Thymus (tissue), 11 donors: ENCODE measurements at regions not wholly inside any gene's neighbourhood (a gene's known extent, or its start where the extent isn't known, plus 50 kb on each side); places are given as distances from the start of the nearest gene placed in this dataset.

Experiments used
- DNase-seq, 9 donors: peaks; one replicate each; pipeline ENCODE4 v3.0.0-alpha.2; 2013; ENCODE audit warnings: low spot score in 9 of 9, low read depth in 6 of 9, missing footprints in 1 of 9
- H3K27ac ChIP-seq, 2 donors: one replicate each; pipeline ENCODE4 v1.5.1; 2013; ENCODE audit warnings: control low read depth in 1 of 2, low read depth in 1 of 2, low read length in 1 of 2, mild to moderate bottlenecking in 1 of 2, moderate library complexity in 1 of 2
- H3K27me3 ChIP-seq, 2 donors: one replicate each; pipeline ENCODE4 v1.5.1; 2013; ENCODE audit warnings: low read length in 1 of 2; ENCODE audit not compliant: control insufficient read depth in 2 of 2, insufficient read depth in 1 of 2
- H3K36me3 ChIP-seq, 2 donors: one replicate each; pipeline ENCODE4 v1.5.1; 2013; ENCODE audit warnings: low read length in 1 of 2, mild to moderate bottlenecking in 1 of 2, moderate library complexity in 1 of 2; ENCODE audit not compliant: control insufficient read depth in 2 of 2, insufficient read depth in 2 of 2
- H3K4me1 ChIP-seq, 2 donors: one replicate each; pipeline ENCODE4 v1.5.1; 2013; ENCODE audit warnings: low read length in 2 of 2; ENCODE audit not compliant: control insufficient read depth in 2 of 2, insufficient read depth in 2 of 2
- H3K4me3 ChIP-seq, 2 donors: one replicate each; pipeline ENCODE4 v1.5.1; 2013; ENCODE audit warnings: low read length in 2 of 2, control low read depth in 1 of 2, mild to moderate bottlenecking in 1 of 2
- H3K9me3 ChIP-seq, 2 donors: one replicate each; pipeline ENCODE4 v1.5.1; 2013; ENCODE audit warnings: low read length in 1 of 2, mild to moderate bottlenecking in 1 of 2; ENCODE audit not compliant: control insufficient read depth in 2 of 2, insufficient read depth in 1 of 2
- WGBS: extraction: QIAGEN DNeasy Blood & Tissue Kit; methylation state at CpG from one replicate; pipeline ENCODE4 v1.1.7; 2013; 5-methylcytosine and 5-hydroxymethylcytosine counted together
- donor health status: healthy.

DNA sequence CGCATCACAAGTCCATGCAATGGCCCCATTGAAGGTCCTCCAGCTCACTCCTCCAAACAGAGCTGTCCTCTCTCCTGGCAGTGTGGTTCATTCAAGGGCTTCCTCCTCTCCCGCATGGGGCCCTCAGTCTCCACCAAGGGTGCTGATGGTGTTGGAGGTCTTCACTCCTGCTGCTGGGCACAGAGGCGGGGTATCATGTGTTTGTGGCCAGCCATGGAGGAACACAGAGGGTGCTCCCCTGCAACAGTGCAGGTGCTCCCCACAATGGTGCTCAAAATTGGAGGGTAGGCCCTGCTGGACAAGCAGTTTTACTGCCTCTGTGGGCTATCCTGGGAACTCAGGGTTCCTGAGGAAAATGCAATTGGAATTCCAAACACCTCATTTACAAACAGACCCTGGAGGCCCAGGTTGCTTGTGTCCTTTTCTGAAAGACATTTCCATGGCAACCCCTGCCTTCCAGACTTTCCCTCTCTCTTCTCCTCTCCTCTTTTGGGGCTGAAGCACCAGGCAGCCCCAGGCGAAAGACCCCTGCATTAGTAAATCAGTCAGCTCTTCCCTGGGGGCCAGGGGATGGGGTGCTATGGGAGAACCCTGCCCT is 256.0 kb downstream of the HAUS1 start:
- 86% methylated on average over 4 of the region's 4 CpGs for WGBS
- Histone ChIP-seq H3K9me3 (peaks cover 0 to 11% of the 10 kb centered on the region in 2 donors), H3K27ac (no peak overlapping the region), H3K4me3 (no peak overlapping the region), H3K4me1 (no peaks in the 10 kb centered on the region), H3K36me3 (no peaks in the 10 kb centered on the region), H3K27me3 (no peaks in the 10 kb centered on the region)
- DNase-seq: no peak

DNA sequence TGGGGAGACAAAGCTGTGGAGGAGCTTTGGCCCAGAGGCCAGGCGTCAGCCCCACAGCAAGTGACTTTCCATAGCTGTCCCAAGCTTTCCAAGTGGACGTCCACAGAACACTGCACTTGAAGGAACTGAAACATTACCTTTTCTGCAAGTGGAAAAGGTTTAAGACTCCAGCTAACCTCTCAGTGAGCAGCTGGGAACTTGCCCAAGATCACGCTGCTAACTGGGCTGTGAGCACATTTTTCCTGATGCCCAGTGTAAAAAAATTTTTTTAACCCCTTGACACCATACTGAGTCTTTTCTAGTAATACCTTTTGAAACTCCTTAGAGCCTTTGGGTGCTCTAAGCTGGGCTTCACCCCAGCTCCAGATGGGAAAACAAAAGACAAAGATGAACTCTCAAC is 256.7 kb downstream of the HAUS1 start:
- Histone ChIP-seq H3K27ac (no peak overlapping the region), H3K27me3 (no peaks in the 10 kb centered on the region), H3K4me3 (no peak overlapping the region), H3K9me3 (peaks cover 0 to 11% of the 10 kb centered on the region in 2 donors), H3K4me1 (no peaks in the 10 kb centered on the region), H3K36me3 (no peaks in the 10 kb centered on the region)
- DNase-seq: no peak
- WGBS: 96% methylated on average over 3 of the region's 3 CpGs

DNA sequence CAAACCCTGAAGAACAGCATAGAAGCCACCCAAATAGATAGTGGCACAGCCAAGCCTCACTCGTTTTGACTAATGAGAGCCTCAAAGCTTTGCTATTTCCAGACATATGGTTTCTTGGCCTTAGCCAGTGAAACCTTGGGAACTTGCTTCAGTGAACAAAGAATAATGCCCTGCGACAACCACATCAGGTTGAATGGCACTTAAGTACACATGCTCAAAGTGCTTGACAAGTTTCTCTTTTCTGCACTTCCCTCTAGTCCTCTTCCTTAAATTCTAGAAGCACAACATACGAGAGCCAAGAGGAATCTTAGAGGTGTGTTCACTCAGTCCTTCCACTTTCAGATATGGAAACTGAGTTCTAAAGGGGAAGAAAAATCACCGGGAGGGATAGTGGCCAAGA is 258.3 kb downstream of the HAUS1 start:
- no peaks in the 10 kb centered on the region for H3K36me3 ChIP-seq
- H3K9me3 ChIP-seq: peaks cover 0 to 11% of the 10 kb centered on the region in 2 donors
- no peak overlapping the region for H3K27ac ChIP-seq
- H3K4me3 ChIP-seq: no peak overlapping the region
- H3K27me3 ChIP-seq: no peaks in the 10 kb centered on the region
- no peaks in the 10 kb centered on the region for H3K4me1 ChIP-seq
- WGBS: 95% methylated on average over 4 of the region's 4 CpGs
- no peak for DNase-seq

DNA sequence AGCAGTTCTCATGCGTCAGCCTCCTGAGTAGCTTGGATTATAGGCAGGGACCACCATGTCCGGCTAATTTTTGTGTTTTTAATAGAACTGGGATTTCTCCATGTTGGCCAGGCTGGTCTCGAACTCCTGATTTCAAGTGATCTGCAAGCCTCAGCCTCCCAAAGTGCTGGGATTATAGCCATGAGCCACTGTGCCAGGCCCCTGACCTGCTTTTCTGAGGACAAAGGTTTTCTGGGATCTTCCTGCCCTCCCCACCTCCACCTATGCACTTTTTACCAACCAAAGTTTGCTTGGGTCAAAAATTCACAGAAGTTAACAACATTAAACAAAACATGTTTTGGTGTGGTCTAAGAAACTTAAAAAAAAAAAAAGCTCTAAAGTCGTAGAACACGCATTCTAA is 259.9 kb downstream of the HAUS1 start:
- no peaks in the 10 kb centered on the region for H3K4me1 ChIP-seq
- no peak overlapping the region for H3K27ac ChIP-seq
- H3K9me3 ChIP-seq: peaks cover 0 to 5% of the 10 kb centered on the region in 2 donors
- 98% methylated on average over 5 of the region's 5 CpGs for WGBS
- no peak for DNase-seq
- H3K36me3 ChIP-seq: no peaks in the 10 kb centered on the region
- H3K4me3 ChIP-seq: no peak overlapping the region
- H3K27me3 ChIP-seq: no peaks in the 10 kb centered on the region

DNA sequence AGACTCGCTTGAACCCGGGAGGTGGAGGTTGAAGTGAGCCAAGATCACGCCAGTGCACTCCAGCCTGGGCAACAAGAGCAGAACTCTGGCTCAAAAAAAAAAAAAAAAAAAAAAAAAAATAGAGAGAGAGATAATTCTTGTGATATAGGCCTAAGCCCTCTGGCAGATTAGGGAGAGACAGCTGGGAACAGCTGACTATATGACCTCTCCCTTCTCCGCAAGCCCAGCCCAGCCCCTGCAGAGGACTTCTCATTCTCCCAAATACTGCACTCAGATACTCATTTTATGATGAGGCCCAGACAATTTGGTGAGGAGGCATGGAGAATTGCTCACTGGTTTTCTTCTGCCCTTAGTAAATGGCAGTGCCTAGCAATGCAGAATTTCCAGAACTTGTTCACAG is 262.0 kb downstream of the HAUS1 start:
- no peak overlapping the region for H3K27ac ChIP-seq
- DNase-seq: no peak
- no peaks in the 10 kb centered on the region for H3K27me3 ChIP-seq
- no peaks in the 10 kb centered on the region for H3K9me3 ChIP-seq
- 96% methylated on average over 4 of the region's 4 CpGs for WGBS
- no peak overlapping the region for H3K4me3 ChIP-seq
- no peaks in the 10 kb centered on the region for H3K4me1 ChIP-seq
- no peaks in the 10 kb centered on the region for H3K36me3 ChIP-seq

DNA sequence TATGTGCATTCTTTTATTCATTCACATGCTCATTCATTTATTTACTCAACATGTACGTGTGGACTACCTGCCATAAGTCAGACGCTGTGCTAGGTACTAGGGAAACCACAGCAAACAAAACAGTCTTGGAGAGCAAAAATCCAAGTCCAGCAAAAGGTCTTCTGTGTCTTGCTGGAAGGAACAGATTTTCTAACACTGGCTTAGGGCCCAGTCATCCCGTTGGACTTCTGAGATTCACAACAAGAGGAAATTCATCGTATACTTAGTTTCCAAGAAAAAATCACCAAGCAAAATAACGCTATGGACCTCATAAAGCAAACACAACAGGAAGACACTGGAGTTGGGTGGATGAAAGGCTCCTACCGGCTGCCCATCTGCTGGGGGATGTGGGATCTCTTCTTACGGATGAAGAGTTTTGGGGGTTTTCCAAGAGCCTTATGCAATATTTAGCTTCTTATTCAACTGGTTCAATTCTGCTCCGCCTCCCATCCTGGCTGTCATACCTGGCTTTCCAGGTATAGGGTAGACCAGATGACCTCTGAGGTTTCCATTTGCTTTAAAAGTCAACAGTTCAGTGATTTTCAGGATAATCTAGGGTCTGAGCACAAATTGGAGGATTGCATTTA is 262.7 kb downstream of the HAUS1 start:
- Histone ChIP-seq H3K27ac (no peak overlapping the region), H3K27me3 (no peaks in the 10 kb centered on the region), H3K9me3 (no peaks in the 10 kb centered on the region), H3K4me3 (no peak overlapping the region), H3K36me3 (no peaks in the 10 kb centered on the region), H3K4me1 (no peaks in the 10 kb centered on the region)
- no peak for DNase-seq
- whole genome bisulfite sequencing: 94% methylated on average over 8 of the region's 8 CpGs

DNA sequence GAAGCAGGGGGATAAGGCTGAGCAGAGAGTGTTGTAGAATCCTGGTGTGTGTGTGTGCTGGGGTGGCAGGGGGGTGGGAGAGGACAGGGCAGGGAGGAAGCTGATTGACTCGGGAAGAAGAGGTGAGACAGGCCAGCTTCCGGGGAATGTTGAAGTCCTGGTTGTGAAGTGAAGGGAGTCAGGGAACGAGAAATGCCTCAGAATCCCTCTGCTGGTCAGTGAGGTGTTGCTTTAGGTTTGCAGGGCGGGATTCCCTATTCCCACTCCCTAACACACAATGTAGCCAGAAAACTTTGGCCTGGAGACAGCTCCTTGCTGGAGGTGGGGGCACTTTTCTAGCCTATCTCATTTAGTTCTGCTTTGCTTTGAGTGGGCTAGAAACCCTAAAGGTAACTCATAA is 265.1 kb downstream of the HAUS1 start:
- Histone ChIP-seq H3K9me3 (no peaks in the 10 kb centered on the region), H3K27ac (no peak overlapping the region), H3K27me3 (no peaks in the 10 kb centered on the region), H3K4me3 (no peak overlapping the region), H3K36me3 (no peaks in the 10 kb centered on the region), H3K4me1 (no peaks in the 10 kb centered on the region)
- no peak for DNase-seq
- 99% methylated on average over 4 of the region's 4 CpGs for whole genome bisulfite sequencing

DNA sequence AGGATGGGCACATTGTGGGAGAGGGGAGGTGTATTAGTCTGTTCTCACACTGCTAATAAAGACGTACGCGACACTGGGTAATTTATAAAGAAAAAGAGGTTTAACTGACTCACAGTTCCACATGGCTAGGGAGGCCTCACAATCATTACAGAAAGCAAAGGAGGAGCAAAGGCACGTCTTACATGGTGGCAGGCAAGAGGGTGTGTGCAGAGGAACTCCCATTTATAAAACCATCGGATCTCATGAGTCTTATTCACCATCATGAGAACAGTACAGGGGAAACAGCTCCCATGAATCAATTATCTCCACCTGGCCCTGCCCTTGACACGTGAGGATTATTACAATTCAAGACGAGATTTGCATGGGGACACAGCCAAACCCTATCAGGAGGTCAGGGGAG is 266.7 kb downstream of the HAUS1 start:
- Histone ChIP-seq H3K27ac (no peak overlapping the region), H3K9me3 (no peaks in the 10 kb centered on the region), H3K4me3 (no peak overlapping the region), H3K4me1 (no peaks in the 10 kb centered on the region), H3K27me3 (no peaks in the 10 kb centered on the region), H3K36me3 (no peaks in the 10 kb centered on the region)
- 97% methylated on average over 7 of the region's 7 CpGs for whole genome bisulfite sequencing
- no peak for DNase-seq

DNA sequence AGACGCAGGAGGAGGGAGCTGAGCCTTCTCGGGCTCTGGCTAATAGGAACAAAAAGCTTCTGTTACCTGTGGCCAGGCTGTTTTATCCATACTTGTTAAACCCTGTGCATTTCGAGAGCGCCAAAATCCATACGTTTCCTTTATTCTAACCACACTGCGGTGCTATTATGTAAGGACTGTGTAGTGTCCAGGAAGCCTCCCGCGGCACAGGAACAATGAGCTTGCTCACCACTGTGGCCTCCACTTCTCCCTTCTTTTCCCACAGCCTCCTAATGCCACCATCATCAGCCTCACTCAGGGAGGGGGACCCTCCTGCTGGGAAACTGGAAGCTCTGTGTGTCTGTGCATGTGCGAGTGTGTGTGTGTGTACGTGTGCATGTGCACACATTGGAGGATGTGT is 268.5 kb downstream of the HAUS1 start:
- Histone ChIP-seq H3K36me3 (no peaks in the 10 kb centered on the region), H3K27me3 (no peaks in the 10 kb centered on the region), H3K9me3 (no peaks in the 10 kb centered on the region), H3K27ac (no peak overlapping the region), H3K4me3 (no peak overlapping the region), H3K4me1 (no peaks in the 10 kb centered on the region)
- WGBS: 81% methylated on average over 10 of the region's 10 CpGs
- no peak for DNase-seq
